HG03354 (cell line): ENCODE measurements at regions not wholly inside any gene's neighbourhood (a gene's known extent, or its start where the extent isn't known, plus 50 kb on each side); places are given as distances from the start of the nearest gene placed in this dataset.
"Not testable (repeated sequence)": the region's sequence is repeated elsewhere in the genome, so short reads cannot be mapped to it uniquely, and the experiment has no call there.

Experiments
- ATAC-seq: cut with Tn5 transposase; IDR thresholded peaks from one replicate; pipeline ENCODE4 v1.9.1; 2021; ENCODE audit warnings: mild to moderate bottlenecking; ENCODE audit not compliant: unreplicated experiment, poor library complexity, severe bottlenecking

GRCh38 chr1:83090195-83090594, 908.7 kb downstream of the TTLL7 start:
- no peak for ATAC-seq

DNA sequence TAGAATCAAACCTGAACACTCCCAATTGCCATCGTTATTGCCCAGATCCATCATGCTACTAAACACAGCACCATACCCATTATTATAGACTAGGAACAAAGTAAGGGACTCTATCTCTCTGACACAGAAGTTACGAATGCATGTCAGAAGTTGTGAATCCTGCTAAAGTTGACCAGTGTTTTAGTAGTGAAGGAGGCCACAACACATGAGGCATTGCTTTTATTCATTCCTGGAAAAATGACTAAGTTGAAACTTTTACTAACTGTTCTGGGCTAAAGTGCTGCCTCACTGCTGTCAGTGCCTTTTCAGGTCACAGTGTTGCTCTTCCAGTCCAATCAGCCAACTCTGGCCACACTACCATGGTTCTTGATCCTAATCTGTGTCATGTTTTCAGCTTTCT, 911.1 kb downstream of the TTLL7 start:
- ATAC-seq = no peak

GRCh38 chr1:83086986-83087512, 911.9 kb downstream of the TTLL7 start:
- no peak for ATAC-seq

DNA sequence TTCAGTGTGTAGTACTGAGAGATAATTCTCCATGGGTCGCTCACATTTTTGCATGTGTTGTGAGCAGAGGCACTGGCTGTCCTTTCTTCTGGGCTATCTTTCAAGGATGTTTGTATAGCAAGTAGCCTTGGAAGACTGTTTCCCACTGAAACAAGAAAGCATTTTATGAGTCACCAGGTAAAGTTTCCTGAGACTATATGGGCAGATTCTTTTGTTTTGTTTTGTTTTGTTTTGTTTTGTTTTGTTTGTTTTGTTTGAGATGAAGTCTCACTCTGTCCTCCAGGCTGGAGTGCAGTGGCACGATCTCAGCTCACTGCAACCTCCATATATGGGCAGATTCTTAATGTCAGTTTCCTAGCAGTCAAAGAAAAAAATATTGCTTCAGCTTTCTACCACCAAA, 912.6 kb downstream of the TTLL7 start:
- no peak for ATAC-seq

DNA sequence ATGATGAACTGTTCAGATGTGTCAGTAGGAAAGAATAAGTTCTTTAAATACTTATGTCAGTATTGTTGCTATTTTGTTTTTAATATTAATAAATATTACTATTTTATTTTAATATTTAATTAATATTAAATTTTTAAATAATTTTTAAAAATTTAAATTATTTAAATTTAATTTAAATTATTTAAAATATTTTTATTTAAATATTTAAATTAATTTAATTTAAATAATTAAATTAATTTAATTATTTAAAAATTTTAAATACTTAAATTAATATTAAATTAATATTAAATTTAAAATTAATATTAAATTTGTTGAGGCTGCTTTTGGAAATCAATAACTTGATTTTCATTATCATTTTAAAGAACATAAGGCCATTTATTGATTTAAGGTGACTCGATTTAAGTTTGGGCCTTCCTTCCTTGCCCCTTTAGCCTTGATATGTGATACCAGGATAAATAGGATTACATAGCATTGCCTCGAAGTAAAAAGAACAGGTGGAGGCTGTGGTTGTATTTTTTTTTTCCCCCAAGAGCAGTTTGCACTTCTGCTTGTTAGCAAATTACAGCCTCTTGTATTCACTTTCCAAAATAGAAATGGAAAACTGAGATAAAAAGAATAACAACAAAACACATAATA, 915.2 kb downstream of the TTLL7 start:
- ATAC-seq = no peak

DNA sequence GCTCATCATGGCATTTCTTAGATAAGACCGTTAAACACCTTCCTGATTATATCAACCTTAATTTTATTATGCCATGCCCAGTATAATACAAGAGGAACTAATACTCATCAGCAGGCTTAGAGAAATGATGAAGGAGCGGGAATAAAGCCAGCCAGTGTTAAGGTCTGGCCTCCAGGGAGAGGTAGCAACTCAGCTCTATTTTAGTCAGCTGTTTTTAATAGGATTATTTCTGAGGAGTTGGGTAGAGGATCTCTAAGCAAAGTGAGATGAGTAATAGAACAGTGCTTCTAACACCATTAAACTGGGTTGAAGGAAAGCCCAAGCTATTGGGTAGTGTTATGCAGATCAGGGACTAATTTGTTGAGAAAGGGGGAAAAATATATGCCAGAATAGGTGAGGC, 921.5 kb downstream of the TTLL7 start:
- ATAC-seq = no peak

DNA sequence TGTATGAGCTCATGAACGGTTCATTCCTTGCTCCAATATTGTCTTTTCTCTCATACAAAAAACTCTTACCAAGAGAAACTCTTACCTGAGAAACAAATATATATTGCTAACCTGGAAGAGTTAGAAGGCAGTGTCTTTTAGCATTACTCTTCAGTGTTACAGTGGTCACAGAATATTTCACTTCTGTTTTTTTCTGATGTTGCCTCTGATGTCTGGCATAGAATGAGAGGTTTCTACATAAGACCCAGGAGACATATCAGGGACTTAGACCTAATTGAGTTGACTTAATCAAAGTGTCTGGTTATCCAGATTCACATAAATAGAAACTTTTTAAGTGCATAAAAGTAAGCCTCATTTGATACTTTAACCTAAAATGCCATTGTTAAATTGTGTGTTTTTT, 923.8 kb downstream of the TTLL7 start:
- ATAC-seq = no peak

DNA sequence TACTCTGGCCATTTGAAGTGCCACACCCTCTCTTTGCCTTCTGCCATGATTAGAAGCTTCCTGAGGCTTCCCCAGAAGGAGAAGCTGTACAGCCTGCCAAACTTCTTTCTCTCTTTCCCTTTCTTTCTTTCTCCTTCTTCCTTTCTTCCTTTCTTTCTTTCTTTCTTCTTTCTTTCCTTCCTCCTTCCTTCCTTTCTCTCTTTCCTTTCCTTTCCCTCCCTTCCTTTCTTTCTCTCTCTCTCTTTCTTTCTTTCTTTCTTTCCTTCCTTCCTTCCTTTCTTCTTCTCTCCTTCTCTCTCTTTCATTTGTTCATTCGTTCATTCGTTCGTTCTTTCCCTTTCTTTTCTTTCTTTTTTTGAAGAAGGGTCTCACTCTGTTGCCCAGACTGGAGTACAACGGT, 931.0 kb downstream of the TTLL7 start:
- ATAC-seq = no peak

GRCh38 chr1:83065952-83066727, 932.8 kb downstream of the TTLL7 start:
- no peak for ATAC-seq

GRCh38 chr1:83064589-83065242, 934.2 kb downstream of the TTLL7 start:
- no peak for ATAC-seq

DNA sequence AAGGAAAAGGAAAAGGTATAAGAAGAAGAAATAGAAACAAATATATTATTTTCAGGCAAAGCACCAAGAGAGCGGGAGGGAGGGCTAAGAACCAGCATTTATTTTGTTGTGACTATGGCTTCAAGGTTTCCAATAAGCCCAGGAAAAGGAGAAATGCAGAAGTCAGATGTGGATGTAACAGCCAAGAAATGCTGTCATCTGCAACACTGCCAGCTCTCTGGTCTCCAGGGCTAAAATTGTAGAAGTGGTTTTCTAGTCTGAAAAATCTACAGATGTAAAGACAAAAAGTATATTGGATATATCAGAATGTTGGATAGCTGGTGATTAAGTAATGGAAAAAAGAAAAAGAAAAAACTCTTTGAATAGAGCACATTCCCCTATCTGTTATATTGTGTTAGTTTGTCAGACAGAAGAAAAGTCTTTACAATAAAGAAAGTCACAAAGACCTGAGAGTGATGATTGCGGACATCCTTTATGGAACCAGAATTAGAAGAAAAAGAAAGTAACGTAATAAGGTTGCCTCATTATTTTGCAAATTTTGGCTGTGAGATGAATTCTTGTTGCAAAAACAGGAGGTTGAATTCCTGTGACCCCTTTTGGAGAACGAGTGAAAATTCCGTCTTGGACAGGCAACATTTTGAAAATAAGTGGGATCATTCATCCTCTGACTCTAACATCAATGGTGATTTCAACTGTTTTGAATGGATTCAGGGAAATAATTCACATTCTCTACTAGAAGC, 938.1 kb downstream of the TTLL7 start:
- ATAC-seq = no peak

GRCh38 chr1:83060221-83060620, 938.7 kb downstream of the TTLL7 start:
- no peak for ATAC-seq

DNA sequence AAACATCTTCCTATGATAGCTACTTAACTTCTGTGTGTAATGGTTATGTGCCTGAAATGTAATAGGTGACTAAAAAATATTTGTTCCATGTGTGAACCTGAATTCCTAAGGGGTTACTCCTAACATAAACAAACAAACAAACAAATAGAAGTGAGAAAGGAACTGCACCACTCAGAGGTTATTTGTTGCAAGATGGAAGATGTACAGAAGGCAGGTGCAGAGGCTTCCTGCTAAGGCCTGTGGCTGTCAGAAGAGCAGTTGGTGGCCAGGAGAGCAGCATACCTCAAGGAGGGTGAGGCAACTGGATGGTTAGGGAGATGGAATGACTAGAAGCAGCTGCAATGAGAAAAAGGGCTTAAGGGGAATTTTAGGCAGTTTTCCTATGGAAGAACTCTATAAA, 940.6 kb downstream of the TTLL7 start:
- no peak for ATAC-seq

DNA sequence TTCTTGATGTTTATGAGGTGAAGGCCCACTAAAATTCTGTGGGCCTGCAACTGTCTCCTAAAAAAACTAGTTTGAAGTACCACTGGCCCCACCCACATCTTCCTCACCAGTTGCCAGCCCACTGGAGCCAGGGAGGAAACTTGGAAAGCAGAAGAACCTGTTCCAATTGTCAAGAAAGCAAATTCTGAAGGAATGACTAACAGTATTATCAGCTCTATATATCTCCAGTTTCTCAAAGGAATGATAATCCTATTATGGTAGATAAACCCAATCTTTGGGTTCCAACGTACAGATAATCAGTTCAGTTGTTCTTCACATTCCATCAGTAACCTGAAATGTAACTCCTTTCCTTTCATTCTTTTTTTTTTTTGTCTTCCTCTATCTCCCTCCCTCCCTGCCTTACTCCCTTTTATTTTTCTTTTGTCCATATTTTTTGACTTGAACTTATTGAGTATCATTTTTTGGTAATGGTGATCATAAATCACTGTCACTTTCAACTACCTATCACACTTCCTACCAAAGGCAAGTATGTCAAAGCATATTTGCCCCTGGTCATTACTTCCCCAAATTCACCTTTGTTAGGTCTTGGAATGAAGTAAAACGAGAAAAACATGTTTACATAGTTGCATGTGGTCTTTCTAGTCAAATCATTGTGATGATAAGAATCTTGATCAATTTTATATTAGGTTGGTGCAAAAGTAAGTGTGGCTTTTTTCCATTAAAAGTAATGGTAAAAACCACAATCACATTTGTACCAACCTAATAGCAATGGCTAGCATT, 943.4 kb downstream of the TTLL7 start:
- ATAC-seq = no peak

- ATAC-seq = no peak
Measured at GRCh38 chr1:83053446-83053845, 945.5 kb downstream of the TTLL7 start.

- ATAC-seq = no peak
Measured at GRCh38 chr1:83052865-83053264, 946.1 kb downstream of the TTLL7 start.

DNA sequence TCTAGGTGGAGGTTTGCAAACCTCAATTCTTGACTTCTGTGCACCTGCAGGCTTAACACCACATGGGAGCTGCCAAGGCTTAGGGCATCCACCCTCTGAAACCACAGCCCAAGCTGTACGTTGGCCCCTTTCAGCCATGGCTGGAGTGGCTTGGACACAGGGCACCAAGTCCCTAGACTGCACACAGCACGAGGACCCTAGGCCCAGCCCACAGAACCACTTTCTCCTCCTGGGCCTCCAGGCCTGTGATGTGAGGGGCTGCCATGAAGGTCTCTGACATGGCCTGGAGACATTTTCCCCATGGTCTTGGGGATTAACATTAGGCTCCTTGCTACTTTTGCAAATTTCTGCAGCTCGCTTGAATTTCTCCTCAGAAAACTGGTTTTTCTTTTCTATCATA, 947.9 kb downstream of the TTLL7 start:
- ATAC-seq = not testable (repeated sequence)

DNA sequence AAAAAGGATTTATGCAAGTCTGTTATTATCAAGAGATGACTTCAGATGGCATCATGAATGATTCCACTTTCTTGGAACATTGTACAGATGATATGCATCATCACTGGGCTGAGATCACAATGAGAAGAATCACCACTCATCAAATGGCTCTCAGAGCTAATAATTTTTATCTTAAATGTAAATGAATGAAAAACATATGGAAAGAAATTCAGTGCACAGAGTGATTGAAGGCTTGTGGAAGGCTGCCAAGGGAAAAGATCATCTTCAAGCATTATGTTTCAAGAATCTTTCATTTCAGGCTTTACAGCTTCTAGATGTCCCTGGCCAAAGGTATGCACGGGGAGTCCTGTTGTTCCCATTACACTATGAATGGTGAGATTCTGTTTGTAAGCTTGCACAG, 955.7 kb downstream of the TTLL7 start:
- ATAC-seq = no peak

DNA sequence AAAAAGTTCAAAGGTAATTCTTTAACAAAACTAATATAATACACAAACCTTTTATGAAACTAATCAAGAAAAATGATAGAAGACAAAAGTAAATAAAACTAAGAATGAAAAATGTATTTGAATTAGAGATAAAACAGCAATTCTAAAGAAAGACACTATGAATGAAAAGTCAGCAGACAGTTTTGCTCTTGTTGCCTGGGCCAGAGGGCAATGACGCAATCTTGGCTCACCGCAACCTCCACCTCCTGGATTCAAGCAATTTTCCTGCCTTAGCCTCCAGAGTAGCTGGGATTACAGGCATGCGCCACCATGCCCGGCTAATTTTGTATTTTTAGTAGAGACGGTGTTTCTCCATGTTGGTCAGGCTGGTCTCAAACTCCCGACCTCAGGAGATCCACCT, 959.8 kb downstream of the TTLL7 start:
- ATAC-seq = not testable (repeated sequence)
